ENCODE measurements at regions not wholly inside any gene's neighbourhood (a gene's known extent, or its start where the extent isn't known, plus 50 kb on each side); places are given as distances from the start of the nearest gene placed in this dataset.

DNA sequence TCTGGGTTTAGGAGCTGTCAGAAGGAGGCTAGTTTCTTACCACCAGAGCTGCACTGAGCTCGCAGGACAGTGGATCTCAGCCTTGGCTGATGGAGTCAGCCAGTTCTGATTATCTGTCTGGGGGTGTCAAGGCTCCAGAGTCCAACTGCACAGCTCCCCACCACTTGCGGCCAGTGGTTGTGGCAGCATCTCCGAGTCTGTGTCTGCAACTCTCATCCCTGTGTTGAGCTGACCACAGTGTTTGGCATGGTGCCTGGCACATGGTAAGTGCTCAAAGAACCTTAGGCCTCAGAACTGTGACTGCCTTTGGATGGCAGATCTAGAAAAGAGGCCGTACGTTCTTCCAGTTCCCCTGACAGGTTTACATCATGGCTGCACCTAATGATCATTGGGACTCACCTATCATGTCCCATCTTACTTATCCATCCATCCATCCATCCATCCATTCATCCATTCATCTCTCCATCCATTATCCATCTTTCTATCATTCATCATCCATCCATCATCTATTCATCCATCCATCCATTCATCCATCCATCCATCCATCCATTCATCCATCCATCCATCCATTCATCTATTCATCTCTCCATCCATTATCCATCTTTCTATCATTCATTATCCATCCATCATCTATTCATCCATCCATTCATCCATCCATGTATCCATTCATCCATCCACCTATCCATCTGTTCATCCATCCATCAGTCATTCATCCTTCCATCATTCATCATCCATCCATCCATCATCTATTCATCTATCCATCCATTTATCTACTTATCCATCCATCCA is 114.5 kb downstream of the CRYAA start:
- no peak for TF ChIP-seq CTCF (IDR thresholded peaks at IDR 0.05; ENCODE audit: insufficient read depth, low read depth, low read length)
- no peak for DNase-seq (ENCODE audit: low read depth)
- no peak overlapping the region for H3K4me3 ChIP-seq (ENCODE audit: low read depth, low read length)

DNA sequence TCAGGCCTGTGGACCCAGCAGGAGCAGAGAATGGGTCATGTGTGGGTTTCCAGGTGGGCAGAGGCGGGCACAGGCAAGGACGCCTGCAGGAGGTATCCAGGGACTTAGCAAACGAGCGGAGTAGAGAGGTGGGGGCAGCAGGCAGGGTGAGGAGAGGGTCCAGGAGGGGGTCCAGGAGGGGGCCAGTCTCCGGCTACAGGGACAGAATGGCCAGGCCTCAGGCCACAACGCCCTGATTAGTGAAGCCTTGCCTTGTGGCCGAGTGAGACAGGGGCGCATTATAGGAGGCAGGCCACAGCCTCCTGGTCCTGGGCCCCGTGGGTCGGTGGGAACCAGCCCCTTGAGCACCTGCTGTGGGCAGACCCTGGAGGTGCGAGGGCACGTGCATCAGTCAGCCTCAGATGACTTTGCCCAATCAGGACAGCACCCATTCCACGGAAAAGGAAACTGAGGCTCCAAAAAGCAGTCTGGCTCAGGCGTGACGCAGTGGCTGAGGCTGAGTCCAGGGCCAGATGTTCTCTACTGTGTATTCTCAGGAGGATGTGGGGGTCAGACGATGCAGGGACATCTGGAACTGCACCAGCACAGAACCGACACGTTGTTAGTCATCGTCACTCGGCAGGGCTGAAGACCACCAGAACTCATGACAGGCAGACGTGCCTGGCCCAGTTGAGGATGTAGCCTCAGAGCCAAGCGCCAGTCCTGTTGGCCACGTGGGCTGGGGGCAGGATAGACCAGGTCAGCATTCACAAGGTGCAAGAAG is 113.7 kb downstream of the CRYAA start:
- no peak for DNase-seq (ENCODE audit: low read depth)
- TF ChIP-seq CTCF (IDR thresholded peaks at IDR 0.05; ENCODE audit: insufficient read depth, low read depth, low read length), result no peak
- H3K4me3 ChIP-seq (ENCODE audit: low read depth, low read length), result no peak overlapping the region

DNA sequence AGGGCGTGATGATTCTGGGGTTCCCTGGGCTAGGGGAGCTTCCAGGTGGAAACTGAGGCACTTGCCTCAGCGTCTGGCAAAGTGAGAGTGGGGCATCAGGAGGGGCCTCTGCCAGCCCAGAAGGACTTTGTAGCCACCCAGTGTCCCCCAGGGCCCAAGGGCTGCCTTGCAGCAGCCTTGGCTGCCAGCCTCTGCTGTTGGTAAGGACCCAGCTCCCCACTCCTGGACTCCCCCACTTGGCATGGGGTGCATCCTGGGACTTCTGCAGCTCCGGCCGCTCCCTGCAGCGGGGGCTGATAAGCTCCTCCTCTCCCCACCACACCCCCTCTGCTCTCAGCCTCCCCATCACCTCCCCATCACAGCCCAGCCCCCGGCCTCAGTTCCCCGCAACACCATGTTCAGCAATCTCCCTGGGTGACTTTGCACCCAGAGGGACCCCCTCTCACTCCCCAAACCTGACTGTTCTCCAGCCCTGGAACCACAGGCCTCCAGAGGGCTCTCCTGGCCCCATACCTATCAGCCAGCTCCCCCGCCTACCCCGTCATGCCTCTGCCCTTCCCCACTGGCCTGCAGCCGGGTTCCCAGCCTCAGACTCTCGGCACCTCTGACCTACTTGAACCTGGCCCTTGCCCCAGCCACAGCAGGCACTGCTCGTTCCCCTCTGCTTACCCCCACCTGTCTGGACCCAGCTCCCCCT is 113.0 kb downstream of the CRYAA start:
- DNase-seq (ENCODE audit: low read depth), result no peak
- no peak for TF ChIP-seq CTCF (IDR thresholded peaks at IDR 0.05; ENCODE audit: insufficient read depth, low read depth, low read length)
- no peak overlapping the region for H3K4me3 ChIP-seq (ENCODE audit: low read depth, low read length)

DNA sequence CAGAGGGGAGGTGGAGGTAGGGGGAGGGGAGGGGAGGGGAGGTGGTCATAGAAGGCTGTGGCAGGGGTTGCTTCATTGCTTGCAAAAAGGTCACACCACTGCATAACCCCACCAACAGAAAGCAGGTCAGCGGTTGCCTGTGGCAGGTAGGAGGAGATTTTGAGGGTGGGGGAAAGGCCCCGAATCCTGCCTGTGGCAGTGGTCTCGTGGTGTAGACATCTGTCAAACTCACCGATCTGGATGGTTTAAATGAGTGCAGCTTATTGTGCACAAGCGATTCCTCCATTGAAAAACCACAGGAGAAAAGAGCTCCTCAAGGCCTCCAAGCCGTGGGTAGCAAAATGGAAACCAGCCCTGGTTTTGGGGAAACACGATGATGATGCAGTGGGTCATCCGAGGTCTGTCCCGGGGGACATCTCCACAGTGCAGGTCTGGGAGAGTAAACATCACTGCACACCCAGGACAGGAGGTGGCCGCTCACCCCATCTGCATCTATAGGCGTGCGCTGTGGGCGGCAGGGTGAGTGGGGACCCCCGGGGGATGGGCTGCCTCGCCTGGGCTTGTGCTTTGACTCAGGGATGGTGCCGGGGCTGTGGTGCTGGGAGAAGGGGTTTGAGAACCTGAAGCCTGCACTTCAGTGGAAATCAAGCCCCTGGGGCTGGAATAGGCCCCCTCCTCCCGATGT is 112.3 kb downstream of the CRYAA start:
- DNase-seq (ENCODE audit: low read depth), result no peak
- TF ChIP-seq CTCF (IDR thresholded peaks at IDR 0.05; ENCODE audit: insufficient read depth, low read depth, low read length), result no peak
- no peak overlapping the region for H3K4me3 ChIP-seq (ENCODE audit: low read depth, low read length)

- H3K4me3 ChIP-seq (ENCODE audit: low read depth, low read length), result no peak overlapping the region
- DNase-seq (ENCODE audit: low read depth), result no peak
- TF ChIP-seq CTCF (IDR thresholded peaks at IDR 0.05; ENCODE audit: insufficient read depth, low read depth, low read length), result no peak
Measured at GRCh38 chr21:43279578-43279894, 110.7 kb downstream of the CRYAA start.

- TF ChIP-seq CTCF (IDR thresholded peaks at IDR 0.05; ENCODE audit: insufficient read depth, low read depth, low read length), result no peak
- DNase-seq (ENCODE audit: low read depth), result no peak
- H3K4me3 ChIP-seq (ENCODE audit: low read depth, low read length), result no peak overlapping the region
Measured at GRCh38 chr21:43278766-43279577, 110.2 kb downstream of the CRYAA start.
